ENCODE measurements at regions not wholly inside any gene's neighbourhood (a gene's known extent, or its start where the extent isn't known, plus 50 kb on each side); places are given as distances from the start of the nearest gene placed in this dataset.

DNA sequence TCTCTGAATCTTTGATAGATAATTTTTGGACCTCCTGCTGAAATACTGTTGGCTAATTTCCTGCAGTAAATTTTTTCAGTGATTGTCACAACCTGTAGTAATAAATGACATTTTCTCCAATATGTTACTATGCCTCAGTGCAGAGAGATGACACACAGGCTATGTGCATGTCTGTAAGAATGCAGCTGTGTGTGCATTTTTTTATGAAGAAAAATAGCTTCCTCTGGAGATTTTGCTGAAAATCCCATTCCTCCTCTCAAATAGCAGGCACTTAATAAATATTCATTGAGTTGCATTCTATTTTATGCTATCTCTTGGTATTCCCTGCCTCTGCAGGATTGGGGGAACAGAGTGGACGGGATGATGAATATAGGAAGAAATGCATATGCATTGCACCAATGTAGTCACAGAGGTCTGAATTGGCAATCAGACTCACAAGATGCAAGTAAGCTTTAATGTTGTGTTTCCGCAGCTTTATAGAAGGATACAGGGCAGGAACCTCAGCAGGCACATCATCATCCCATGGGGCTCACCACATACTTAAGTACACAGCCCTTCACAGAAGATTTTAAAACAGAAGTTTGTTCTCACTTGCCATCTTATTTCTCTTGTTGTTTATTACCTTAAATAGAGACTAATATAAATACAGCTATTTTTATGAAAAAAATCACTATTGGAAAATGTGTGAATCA lies 474.7 kb downstream of the EPM2A start:
- no peaks in the 10 kb centered on the region for H3K4me1 Mint-ChIP-seq (ENCODE audit: low read depth in 2 of 2)
- no peak for DNase-seq (ENCODE audit: low spot score)

DNA sequence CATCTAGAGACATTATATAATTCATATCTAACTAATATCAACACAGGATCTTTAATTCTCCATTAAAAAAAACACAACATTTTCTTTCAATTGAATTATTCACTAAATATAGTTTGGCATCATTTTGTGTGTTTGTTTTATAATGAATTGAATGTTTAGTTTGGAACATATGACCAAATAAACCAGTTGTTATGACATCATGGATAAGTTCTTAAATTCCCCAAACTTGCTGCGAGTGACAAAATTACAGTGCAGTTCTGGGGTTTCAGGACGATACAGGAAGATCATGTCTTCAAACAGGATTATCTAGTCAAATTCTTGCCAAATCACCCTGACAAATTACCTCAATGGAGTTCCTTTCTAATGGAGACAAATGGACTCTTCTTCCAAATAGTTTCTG lies 473.6 kb downstream of the EPM2A start:
- H3K36me3 Mint-ChIP-seq = no peaks in the 10 kb centered on the region
- ATAC-seq (no peak), DNase-seq (ENCODE audit: low spot score) (no peak)
- H3K27ac Mint-ChIP-seq = no peak overlapping the region
- H3K9me3 Mint-ChIP-seq = peaks cover 2% of the 10 kb centered on the region
- H3K4me3 Mint-ChIP-seq = no peak overlapping the region
- H3K4me1 Mint-ChIP-seq (ENCODE audit: low read depth in 2 of 2) = no peaks in the 10 kb centered on the region
- H3K27me3 Mint-ChIP-seq = peaks cover 0 to 4% of the 10 kb centered on the region in 2 donors

More for the DNA sequence above, 474.7 kb downstream of the EPM2A start:
- Mint-ChIP-seq H3K9me3 (peaks cover 2% of the 10 kb centered on the region), H3K4me3 (no peak overlapping the region), H3K27ac (no peak overlapping the region), H3K36me3 (no peaks in the 10 kb centered on the region), H3K27me3 (peaks cover 0 to 4% of the 10 kb centered on the region in 2 donors)
- no peak for ATAC-seq

DNA sequence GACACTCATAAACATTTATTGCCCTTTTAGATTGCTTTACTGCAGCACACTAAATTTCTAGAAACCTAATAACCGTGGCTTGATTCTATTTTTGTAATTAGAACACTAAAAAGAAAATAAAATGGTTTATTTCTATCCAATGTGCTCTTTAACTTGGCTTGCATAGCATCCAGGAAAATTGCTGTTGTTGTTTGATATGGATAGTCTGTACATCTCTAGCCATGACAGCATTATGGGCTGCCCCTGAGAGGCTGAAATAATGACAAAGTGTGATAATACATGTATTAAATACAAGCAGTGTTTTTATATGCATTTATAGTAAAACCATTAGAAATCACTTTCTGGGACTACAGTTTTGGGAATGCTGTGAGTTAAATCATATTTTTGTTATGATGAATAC lies 472.5 kb downstream of the EPM2A start:
- no peak overlapping the region for H3K4me3 Mint-ChIP-seq
- DNase-seq (ENCODE audit: low spot score) (no peak), ATAC-seq (no peak)
- H3K4me1 Mint-ChIP-seq (ENCODE audit: low read depth in 2 of 2) = no peaks in the 10 kb centered on the region
- H3K27me3 Mint-ChIP-seq = peaks cover 0 to 8% of the 10 kb centered on the region in 2 donors
- no peak overlapping the region for H3K27ac Mint-ChIP-seq
- no peaks in the 10 kb centered on the region for H3K36me3 Mint-ChIP-seq
- peaks cover 5% of the 10 kb centered on the region for H3K9me3 Mint-ChIP-seq

DNA sequence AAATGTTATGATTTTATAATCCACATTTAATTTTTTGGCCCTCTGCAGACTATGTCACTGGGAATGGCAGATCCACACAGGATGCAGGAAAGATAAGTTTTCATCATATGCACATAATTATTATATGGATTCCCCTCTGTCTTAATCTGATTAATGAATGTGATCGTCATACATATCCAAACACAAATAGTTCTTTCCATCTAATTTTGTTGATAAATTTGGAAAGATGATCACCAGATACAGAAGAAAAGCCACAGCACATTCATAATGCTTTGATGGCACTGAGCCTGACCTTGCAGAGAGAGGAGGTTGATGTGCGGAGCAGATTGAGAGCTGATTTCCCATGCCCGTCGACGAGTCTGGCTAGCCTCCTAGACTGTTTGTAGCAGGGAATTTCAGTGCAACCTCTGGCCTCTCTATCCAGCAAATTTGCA lies 471.5 kb downstream of the EPM2A start:
- no peak overlapping the region for H3K4me3 Mint-ChIP-seq
- no peaks in the 10 kb centered on the region for H3K36me3 Mint-ChIP-seq
- ATAC-seq (no peak), DNase-seq (ENCODE audit: low spot score) (no peak)
- H3K4me1 Mint-ChIP-seq (ENCODE audit: low read depth in 2 of 2) = no peaks in the 10 kb centered on the region
- no peak overlapping the region for H3K27ac Mint-ChIP-seq
- peaks cover 0 to 10% of the 10 kb centered on the region in 2 donors for H3K27me3 Mint-ChIP-seq
- peaks cover 6% of the 10 kb centered on the region for H3K9me3 Mint-ChIP-seq

DNA sequence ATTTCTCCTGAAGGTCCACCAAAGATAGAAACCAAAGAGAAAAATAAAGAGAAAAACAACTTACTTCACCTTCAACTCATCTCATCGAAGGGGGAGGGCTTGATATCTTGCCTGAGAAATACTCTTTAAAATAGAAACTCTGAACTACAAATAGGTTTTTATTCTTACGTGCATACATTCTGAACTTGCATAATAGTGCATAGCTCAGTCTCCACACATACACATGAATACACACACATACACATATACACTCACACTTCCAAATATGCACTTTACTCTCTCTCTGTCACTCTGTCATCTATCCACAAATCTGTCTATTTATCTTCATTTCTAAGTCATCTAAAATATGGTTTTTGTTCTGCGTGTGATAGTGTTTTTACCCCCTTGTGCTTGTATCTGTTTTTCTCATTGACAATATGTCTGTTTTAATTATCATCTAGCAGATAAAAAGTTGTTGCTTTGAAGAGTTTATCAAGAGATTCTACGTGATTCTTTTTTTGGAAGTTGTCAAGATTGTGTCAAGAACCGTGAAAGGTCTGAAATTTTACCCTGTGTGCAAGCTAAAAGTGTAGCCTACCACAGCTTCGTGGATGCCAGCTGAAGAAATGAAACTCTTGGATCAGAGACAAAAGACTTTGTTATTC lies 468.8 kb downstream of the EPM2A start:
- peaks cover 0 to 10% of the 10 kb centered on the region in 2 donors for H3K27me3 Mint-ChIP-seq
- DNase-seq (ENCODE audit: low spot score) (no peak), ATAC-seq (no peak)
- no peak overlapping the region for H3K4me3 Mint-ChIP-seq
- no peaks in the 10 kb centered on the region for H3K4me1 Mint-ChIP-seq (ENCODE audit: low read depth in 2 of 2)
- no peak overlapping the region for H3K27ac Mint-ChIP-seq
- H3K36me3 Mint-ChIP-seq = no peaks in the 10 kb centered on the region
- peaks cover 4% of the 10 kb centered on the region for H3K9me3 Mint-ChIP-seq

DNA sequence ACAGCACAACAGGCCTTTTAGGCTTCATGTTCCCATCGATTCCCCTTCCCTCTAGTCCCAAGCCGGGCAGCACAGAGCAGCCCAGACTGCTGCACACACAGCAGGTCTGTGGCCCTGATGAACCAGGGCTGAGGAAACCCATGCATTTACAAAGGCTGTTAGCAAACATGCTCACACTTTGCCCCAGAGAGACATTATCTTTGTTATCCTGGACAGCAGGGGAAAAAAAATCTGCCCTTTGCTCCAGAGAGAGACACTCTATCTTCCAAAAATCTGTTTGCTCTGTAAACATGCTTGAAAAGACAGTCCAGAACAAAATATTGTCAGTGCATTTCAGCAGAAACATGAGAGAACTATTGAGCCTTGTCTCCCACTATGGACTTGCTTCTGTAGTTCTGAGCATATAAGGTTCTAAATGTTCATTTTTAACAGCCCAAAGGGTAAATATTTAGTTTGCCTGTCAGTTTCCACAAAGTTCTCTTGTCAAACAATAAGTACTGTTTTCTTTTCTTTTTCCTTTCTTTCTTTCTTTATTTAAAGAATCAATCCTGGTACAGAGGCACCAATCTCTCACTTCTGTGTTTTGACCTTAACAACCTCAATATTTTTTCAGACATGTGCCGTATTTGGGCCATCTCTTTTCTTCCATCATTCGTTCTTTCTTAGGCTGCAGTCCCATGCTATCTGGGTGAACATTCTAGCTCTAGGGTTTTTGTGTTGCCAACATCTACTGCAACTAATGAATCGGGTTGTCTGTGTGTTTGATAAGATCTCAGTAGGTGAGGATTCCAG lies 468.0 kb downstream of the EPM2A start:
- DNase-seq (ENCODE audit: low spot score) (no peak), ATAC-seq (no peak)
- Mint-ChIP-seq H3K4me3 (no peak overlapping the region), H3K4me1 (ENCODE audit: low read depth in 2 of 2) (no peaks in the 10 kb centered on the region), H3K27ac (no peak overlapping the region), H3K36me3 (no peaks in the 10 kb centered on the region), H3K27me3 (peaks cover 0 to 10% of the 10 kb centered on the region in 2 donors), H3K9me3 (peaks cover 4% of the 10 kb centered on the region)

DNA sequence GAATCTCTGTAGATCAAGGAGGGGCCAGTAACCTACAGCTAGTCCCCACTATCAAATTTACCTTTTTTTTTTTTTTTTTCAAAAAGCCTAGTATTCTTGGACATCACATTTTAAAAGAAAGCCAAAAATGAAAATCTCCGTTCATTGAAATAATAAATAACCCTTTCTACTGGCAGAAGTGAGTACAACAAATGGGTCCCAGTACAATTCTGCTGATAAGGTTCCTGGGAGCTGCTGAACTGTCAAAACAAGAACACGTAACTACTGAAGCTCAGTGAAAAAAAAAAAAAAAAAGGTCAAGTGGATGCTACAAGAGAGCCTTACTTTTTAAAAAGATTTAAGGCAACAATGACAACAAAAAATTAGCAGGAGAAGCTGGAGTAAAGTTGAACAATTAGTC lies 464.9 kb downstream of the EPM2A start:
- no peaks in the 10 kb centered on the region for H3K4me1 Mint-ChIP-seq (ENCODE audit: low read depth in 2 of 2)
- H3K4me3 Mint-ChIP-seq = no peak overlapping the region
- peaks cover 0 to 6% of the 10 kb centered on the region in 2 donors for H3K27me3 Mint-ChIP-seq
- H3K9me3 Mint-ChIP-seq = peaks cover 7% of the 10 kb centered on the region
- ATAC-seq (no peak), DNase-seq (ENCODE audit: low spot score) (no peak)
- H3K27ac Mint-ChIP-seq = no peak overlapping the region
- H3K36me3 Mint-ChIP-seq = no peaks in the 10 kb centered on the region

DNA sequence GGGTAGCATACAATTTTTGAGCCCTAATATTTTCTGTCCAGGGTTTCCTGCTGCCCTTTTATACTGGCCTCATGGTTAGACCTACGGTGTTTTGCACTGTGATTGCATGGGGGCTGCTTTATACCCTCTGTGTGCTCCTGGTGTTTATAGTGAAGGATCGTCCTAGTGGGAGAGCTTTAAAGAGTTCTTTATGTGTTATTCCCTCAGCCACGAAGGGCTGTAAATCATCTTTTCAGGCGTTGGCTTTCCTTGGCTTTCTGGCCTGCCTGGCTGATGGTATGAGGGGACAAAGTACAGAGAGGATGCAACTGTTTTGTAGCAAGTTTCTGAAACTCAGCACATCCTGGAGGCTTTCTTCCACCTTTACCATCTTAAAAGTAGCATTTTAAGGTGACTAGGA lies 464.3 kb downstream of the EPM2A start:
- Mint-ChIP-seq H3K4me3 (no peak overlapping the region), H3K9me3 (peaks cover 7% of the 10 kb centered on the region), H3K4me1 (ENCODE audit: low read depth in 2 of 2) (no peaks in the 10 kb centered on the region), H3K27me3 (peaks cover 0 to 6% of the 10 kb centered on the region in 2 donors), H3K27ac (no peak overlapping the region), H3K36me3 (no peaks in the 10 kb centered on the region)
- ATAC-seq (no peak), DNase-seq (ENCODE audit: low spot score) (no peak)

DNA sequence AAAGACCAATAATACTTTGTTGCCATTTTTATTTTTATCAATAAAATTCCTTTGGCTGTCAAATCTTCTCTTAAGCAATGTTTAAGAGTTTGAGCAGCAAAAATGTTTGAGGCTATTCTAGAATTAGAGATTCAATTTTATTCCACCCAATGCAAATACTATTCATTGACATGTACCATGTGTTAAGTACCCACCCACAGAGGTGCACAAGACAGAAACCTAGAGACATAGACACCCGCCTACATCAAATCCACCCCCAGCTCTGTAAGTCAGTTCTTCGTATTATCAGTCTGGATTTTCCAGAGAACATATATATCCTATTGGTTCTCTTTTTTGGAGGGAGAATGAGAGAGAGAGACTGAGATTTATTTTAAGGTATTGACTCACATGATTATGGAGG lies 463.7 kb downstream of the EPM2A start:
- ATAC-seq (no peak), DNase-seq (ENCODE audit: low spot score) (no peak)
- no peaks in the 10 kb centered on the region for H3K4me1 Mint-ChIP-seq (ENCODE audit: low read depth in 2 of 2)
- peaks cover 7% of the 10 kb centered on the region for H3K9me3 Mint-ChIP-seq
- peaks cover 0 to 6% of the 10 kb centered on the region in 2 donors for H3K27me3 Mint-ChIP-seq
- no peak overlapping the region for H3K4me3 Mint-ChIP-seq
- H3K36me3 Mint-ChIP-seq = no peaks in the 10 kb centered on the region
- no peak overlapping the region for H3K27ac Mint-ChIP-seq

DNA sequence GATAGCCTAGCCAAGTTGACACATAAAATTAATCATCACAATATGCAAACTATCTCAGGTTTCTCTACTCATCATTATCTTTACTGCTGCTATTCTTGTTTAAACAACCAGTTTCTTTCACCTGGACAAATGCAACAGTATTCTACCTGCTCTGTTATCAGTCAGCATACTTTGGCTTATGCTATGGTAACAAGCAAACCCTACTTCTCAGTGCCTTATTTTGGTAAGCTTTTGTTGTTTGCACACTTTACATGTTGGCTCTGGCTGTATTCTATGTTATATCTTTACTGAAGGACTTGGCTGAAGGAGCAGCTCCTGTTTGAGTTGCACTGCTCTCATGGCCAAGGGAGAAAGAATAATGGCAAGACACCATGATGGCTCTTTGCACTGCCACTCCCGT lies 463.1 kb downstream of the EPM2A start:
- Mint-ChIP-seq H3K36me3 (no peaks in the 10 kb centered on the region), H3K27me3 (peaks cover 0 to 6% of the 10 kb centered on the region in 2 donors), H3K27ac (no peak overlapping the region), H3K9me3 (peaks cover 7% of the 10 kb centered on the region), H3K4me1 (ENCODE audit: low read depth in 2 of 2) (no peaks in the 10 kb centered on the region), H3K4me3 (no peak overlapping the region)
- DNase-seq (ENCODE audit: low spot score) = no peak
- ATAC-seq = no peak

DNA sequence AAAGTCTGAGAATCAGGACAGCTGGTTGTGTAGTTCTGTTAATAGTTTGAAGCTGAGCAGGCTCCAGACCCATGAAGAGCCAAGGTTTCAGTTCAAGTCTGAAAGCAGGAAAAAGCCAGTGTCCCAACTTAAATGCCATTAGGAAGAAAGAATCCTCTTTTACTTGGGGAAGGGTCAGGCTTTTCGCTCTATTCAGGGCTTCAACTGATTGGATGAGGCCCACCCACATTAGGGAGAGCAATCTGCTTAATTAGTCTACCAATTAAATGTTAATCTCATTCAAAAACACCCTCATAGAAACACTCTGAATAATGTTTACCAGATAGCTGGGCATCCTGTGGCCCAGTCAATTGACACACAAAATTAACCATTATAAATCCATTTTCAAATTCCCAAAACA lies 462.2 kb downstream of the EPM2A start:
- no peak for ATAC-seq
- no peak for DNase-seq (ENCODE audit: low spot score)
- no peaks in the 10 kb centered on the region for H3K4me1 Mint-ChIP-seq (ENCODE audit: low read depth in 2 of 2)
- no peaks in the 10 kb centered on the region for H3K36me3 Mint-ChIP-seq
- H3K4me3 Mint-ChIP-seq = no peak overlapping the region
- no peak overlapping the region for H3K27ac Mint-ChIP-seq
- H3K9me3 Mint-ChIP-seq = peaks cover 4% of the 10 kb centered on the region
- H3K27me3 Mint-ChIP-seq = no peaks in the 10 kb centered on the region

DNA sequence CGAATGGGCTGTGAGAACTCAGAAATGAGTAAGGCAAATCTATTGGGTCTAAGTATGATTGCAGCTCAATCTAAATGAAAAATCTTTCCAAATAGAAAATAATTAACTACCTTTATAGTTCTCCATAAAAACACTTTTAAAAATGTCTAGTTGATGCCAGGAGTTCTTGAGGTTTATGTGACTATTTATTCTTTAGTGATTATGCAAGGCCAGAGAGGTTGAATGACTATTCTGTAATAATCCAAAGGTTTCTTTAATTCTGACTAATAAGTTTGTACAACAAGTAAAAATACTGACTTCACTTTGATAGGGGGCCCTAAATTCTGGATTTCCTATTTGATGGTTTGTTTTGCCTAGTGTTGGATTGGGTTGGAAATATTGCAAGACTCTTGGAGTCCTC lies 461.2 kb downstream of the EPM2A start:
- H3K4me1 Mint-ChIP-seq (ENCODE audit: low read depth in 2 of 2) = no peaks in the 10 kb centered on the region
- peaks cover 4% of the 10 kb centered on the region for H3K9me3 Mint-ChIP-seq
- no peak overlapping the region for H3K4me3 Mint-ChIP-seq
- ATAC-seq = no peak
- H3K36me3 Mint-ChIP-seq = no peaks in the 10 kb centered on the region
- no peak overlapping the region for H3K27ac Mint-ChIP-seq
- DNase-seq (ENCODE audit: low spot score) = no peak
- no peaks in the 10 kb centered on the region for H3K27me3 Mint-ChIP-seq

DNA sequence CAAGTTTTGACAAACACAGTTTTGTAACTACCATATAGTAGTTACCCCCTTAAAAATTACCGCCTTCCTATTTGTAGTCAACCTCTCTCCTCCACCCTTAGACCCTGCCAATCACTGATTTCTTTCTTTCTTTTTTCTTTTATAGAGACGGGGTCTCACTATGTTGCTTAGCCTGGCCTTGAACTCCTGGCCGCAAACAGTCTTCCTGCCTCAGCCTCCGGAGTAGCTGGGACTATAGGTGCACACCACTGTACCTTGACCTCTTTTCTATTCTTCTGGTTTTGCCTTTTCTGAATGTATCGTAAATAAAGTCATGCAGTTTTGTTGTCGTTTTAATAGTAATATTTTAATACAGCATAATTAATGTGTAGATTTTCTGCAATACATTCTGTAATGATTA lies 460.3 kb downstream of the EPM2A start:
- H3K27me3 Mint-ChIP-seq = no peaks in the 10 kb centered on the region
- no peak for DNase-seq (ENCODE audit: low spot score)
- no peaks in the 10 kb centered on the region for H3K36me3 Mint-ChIP-seq

DNA sequence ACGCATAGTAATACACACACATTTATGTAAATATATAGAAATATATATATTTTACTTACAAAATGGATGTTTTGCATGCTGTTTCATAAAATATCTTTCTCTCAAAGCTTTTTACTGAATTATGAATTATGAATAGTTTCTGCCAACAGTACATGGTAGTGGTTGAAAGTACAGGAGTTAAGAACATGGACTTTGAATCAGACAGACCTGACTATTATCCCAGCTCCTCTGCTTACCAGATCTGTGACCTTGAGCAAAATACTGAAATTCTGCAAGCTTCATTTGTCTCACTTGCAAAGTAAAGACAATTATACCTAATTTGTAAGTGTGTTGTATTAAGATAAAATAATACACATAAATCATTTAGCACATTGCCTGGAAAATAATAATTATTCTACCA lies 459.5 kb downstream of the EPM2A start:
- ATAC-seq (no peak), DNase-seq (ENCODE audit: low spot score) (no peak)
- Mint-ChIP-seq H3K4me1 (ENCODE audit: low read depth in 2 of 2) (no peaks in the 10 kb centered on the region), H3K27ac (no peak overlapping the region), H3K36me3 (no peaks in the 10 kb centered on the region), H3K9me3 (peaks cover 8% of the 10 kb centered on the region), H3K4me3 (no peak overlapping the region), H3K27me3 (no peaks in the 10 kb centered on the region)

More for the DNA sequence above, 460.3 kb downstream of the EPM2A start:
- no peak for ATAC-seq
- H3K27ac Mint-ChIP-seq = no peak overlapping the region
- peaks cover 4% of the 10 kb centered on the region for H3K9me3 Mint-ChIP-seq
- H3K4me3 Mint-ChIP-seq = no peak overlapping the region
- H3K4me1 Mint-ChIP-seq (ENCODE audit: low read depth in 2 of 2) = no peaks in the 10 kb centered on the region

All from natural killer cell treated with Interleukin-12 subunit alpha and Interleukin-12 subunit beta and Interleukin-15 and Interleukin-18, amount 100 ng/mL, for 72 hours (primary cell).